Dermis blood vessel endothelial cell (primary cell): ENCODE measurements at regions not wholly inside any gene's neighbourhood (a gene's known extent, or its start where the extent isn't known, plus 50 kb on each side); places are given as distances from the start of the nearest gene placed in this dataset.

Experiments used
- DNase-seq: peaks from one replicate; pipeline ENCODE4 v3.0.0; 2010

DNA sequence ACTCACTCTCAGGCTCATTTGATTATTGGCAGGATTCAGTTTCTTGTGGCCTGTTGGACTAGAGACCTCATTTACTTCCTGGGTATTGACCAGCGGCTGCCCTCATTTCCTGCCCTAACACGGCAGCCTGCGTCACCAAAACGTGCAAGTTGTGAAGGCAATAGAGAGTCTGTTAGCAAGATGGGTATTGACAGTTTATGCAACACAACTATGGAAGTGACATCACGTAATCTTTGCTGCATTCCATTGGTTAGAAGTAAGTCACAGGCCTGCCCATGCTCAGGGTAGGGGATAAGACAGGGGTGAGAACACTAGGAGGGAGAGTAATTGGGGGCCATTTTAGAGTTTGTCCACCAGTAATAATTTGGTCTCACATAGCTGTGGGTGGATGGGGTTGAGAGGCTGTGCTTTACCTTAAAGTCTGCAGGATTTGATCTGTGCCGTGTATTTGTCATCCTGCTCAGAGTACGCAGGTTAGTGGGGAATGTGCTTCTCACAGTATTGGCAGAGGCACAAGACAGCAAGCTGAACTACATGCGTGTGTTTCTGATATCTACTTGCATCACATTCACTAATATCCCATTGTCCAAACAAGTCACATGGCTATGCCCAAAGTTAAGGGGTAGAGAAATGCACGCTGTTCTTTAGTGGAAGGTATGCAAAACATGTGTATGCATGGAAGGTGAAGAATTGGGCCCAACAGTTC is 83.3 kb downstream of the EDEM1 start:
- DNase-seq = no peak

DNA sequence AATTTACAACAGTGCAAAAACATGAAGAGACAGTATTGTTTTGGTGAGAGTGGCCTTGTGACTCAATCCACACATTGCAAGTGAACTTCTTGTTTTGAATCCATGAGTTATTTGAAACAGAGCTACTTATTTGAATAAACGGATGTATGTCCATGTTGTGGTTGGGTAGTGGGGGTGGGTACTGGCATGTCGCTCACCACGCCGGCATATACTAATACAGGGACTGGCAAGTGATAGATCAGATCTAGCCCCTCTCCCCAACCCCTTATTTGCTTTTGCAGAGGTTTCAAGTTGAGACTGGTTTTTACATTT is 83.8 kb downstream of the EDEM1 start:
- no peak for DNase-seq

DNA sequence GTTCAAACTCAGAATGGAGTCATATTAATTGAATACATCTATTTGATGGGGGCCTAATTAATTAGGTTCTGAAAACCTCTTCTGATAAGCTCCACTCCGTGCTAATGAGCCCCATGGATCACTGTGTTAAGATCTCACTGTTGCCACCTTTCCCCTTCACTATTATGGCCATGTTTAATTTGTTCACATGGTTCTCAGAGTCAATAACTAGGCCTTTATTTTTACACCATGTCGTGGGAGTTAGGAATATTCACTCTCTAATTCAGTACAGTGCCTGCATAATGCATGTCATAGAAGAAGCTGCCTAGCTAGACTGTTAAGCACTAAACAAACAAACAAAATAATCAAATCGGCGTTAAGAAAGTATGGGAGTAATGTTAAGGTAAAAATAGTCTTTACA is 84.9 kb downstream of the EDEM1 start:
- DNase-seq = no peak

DNA sequence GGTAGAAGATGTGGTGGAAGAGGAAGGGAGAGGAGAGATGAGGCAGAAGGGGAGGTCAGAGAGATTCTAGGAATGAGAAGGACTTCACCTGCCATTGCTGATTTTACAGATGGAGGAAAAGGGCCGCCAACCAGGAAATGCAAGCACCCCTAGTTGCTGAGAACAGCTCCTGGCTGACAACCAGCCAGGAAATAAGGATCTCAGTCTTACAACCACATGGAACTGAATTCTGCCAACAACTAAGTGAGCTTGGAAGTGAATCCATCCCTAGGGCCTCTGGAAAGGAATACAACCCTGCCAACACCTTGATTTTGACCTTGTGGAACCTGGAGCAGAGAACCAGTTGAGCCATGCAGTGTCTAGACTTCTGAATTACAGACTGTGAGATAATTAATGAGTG is 86.6 kb downstream of the EDEM1 start:
- no peak for DNase-seq

DNA sequence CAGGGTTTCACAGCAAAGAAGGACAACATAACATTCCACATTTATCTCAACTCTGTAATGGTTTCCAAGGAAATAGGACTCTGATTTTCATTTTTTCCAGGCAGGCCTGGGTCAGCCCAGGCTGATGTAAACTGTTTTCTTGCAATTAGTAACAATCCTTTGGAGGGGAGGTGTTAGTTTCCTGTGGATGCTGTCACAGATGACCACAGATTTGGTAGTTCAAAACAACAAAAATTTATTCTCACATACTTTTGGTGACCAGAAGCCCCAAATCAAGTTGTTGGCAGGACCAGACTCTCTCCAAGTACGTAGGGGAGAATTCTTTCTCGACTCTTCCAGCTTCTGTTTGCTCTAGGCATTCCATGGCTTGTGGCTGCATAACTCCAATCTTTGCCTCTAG is 88.0 kb downstream of the EDEM1 start:
- no peak for DNase-seq

DNA sequence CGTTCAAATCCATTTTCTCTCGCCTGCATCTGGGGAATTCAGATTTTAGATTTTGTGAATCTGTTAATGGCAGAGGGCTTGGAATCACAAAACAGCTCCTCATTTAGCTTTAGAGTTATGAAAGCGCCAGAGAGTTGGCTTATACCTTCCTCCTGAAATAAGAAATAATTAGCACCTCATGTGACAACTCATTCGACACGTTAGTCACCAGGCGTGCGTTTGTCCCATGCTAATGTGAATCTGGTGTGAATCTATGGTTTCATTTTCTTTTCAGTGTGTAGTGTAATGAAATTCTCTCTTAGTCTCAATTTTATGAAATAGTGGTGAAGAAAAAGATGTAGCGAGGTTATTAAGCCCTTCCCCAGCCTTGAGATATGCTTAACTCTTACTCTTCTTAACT is 89.4 kb downstream of the EDEM1 start:
- no peak for DNase-seq

DNA sequence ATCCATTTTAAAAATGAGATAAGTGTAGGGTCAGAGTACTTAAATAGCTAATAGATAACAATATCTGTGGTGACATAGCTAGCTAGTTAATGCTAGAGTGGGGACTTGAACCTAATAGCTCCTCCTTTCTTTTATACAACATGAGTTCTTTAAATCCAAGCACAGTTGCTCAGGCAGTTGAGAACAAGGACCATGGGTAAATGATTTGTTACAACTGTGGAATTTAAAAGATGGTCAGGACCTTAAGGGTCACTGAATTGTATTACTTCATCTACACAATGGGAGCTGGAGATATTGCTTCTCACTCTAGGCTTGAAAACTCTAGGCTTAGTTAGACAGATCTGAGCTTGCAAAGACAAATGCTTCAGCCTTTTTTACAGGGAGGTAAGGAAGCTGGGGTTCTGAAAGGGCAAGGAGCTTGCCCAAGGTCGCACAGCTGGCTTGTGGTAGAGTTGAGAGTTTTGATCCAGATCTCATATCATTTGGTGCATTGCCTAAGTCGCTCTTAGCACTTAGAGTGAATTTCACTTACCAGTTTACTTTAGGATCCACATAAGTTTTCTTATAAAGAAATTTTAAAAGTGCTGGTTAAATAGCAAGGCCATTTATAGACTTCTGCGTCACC is 90.2 kb downstream of the EDEM1 start:
- DNase-seq = no peak

DNA sequence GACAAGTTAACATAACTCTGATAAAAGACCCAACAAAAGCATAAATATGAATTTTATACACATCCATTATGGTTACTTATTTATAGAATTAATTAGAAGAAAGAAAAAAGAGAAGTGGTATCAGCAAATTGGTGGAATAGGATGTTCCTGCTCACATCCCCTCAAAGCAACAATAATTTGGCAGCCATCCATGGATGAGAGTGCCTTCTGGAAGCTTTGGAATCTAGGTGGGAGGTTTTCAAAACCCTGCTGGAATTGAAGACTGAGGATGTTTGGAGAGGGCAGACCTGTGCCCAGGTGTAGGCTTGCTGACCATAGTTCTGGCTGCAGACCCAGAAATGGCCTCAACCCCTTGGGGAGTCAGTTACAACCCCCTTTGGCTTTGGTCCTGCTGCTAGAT is 91.2 kb downstream of the EDEM1 start:
- no peak for DNase-seq

DNA sequence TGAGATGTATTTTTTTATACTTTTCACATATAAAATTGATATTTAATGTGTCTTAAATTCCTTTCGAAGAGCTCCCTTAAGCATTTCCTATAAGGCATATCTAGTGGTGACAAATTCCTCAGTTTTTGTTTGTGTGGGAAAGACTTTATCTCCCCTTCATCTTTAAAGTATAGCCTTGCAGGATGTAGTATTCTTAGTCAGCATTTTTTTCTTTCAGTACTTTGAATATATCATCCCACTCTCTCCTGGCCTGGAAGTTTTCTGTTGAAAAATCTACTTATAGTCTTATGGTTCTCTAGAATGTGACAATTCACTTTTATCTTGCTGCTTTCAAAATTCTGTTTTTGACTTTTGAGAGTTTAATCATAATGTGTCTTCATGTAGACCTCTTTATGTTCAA is 95.2 kb downstream of the EDEM1 start:
- no peak for DNase-seq

DNA sequence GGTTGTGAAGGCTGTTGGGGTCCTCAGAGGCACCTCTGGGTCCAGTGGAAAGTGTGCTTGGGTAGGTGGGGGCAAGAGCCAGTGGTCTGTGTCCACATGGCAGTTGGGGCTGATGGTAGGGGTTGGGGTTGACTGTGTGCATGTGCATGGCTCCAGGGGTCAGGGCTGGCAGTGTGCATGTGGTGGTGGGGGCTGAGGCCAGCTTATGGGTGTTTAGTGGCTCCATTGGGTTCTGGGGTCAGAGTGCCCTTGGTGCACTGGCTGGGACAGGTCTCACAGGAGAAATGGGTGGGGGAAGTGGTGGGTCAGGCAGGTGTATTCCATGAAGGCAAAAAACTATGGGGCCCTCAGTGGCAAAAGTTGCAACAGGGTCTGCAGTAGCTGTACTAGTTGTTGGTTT is 97.9 kb downstream of the EDEM1 start:
- DNase-seq = no peak

DNA sequence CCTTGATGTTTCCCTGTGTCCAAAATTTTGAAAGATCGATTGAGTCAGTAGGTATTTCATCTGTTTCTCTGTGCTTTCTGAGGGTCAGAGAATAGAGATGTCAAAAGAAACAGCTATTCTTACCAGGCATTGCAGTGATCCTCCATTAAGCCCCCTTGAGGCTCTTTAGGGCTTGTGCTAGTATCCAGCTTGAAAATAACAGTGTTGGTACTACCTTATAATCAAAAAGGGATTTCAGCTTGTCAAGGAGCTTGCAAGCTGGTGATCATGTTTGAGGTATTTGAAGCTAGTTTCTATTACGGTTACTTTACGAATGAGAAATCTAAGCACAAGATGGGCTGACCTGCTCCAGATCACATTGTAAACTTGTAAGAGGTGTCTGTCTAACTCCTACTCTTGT is 103.4 kb downstream of the EDEM1 start:
- no peak for DNase-seq

DNA sequence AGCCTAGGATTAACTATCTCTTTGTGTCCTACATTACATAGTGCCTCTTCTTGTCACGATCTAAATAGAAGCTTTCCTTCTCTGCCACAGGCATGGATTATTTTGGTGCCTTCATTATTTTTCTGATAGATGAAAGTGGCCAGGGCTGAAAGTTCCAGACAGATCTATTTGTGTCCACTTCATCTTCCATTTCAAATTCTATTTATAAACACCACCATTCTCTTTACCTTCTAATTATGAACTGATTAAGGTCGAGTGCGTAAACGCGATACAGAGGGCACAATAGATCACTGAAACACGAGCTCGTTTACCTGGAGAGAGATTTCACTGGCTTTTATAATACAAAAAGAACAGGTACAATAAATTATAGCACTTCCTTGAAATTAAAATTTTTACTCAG is 105.0 kb downstream of the EDEM1 start:
- no peak for DNase-seq

DNA sequence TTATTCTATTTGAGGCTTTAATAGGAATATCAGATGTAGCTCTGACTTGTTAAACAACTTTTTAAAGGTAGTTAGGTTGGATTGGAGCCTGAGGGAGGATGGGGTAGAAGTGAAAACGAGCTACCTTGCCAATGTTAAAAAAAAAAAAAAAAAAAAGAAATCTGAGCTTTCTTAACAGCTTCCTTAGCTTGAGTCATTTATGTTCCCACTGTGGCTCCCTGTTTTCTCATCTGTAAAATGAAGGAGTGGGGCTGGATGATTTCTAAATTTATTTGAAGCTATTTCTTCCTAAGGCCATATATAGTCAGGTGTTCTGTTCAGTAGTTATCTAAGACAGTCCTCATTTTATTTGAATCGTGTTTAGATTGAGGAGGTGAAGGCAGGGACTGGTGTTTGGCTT is 105.7 kb downstream of the EDEM1 start:
- no peak for DNase-seq

DNA sequence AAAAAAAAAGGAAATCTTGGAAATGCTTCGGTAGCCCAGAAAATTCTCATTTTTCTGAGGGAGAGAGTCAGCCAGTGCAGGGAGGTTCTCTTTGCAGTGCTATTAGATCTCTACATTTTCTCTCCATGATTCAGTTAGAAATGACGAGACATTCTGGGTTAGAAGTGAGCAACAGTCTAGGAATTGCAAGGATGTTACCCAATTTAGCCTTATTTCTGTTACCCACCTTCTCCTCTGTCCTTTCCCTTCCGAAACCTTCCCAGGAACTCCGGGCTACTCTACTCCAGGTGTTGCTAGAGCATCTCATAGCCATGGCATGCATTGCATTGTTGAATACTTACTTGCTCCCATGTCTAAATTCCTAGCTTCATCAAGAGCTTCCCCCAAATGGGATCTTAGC is 106.8 kb downstream of the EDEM1 start:
- no peak for DNase-seq

DNA sequence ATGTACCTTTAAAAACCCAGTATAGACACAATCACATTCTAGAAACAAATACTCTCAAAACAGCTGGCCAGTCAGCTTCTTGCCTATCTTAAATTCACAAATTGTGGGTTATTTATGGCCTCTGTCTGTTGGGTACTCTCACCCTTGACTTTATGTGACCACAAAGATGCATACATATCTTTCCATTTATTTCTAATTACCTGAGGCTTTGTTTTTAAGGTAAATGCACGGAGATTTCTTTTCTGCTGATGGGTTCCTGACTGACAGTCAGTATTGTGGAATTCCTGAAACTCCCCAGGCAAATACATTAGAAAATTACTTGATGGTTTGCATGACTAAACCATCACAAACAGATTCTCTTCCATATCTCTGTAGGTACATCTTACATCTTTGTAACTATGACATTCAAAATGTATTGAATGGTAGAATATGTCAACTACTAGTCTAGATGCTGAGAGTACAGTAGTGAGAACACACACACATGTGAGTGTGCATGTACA is 107.7 kb downstream of the EDEM1 start:
- DNase-seq = no peak

DNA sequence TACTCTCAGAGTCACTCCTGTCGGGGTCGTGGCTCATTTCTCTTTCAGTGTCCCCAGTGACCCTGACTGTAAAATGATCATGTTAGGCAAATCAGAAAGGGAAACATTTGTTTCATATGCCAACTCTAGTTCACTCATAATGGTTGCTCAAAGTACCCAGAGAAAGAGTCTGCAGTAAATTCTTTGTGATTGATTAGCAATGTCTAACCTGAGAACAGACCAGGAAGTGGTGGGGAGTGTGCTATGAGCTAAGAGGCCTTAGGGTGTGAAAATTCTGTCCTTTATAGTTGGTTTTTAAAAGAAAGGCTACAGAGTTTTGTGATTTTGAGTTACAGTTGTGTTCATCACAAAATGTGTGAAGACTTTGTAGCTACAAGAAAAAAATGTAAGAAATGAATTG is 108.9 kb downstream of the EDEM1 start:
- DNase-seq = no peak

DNA sequence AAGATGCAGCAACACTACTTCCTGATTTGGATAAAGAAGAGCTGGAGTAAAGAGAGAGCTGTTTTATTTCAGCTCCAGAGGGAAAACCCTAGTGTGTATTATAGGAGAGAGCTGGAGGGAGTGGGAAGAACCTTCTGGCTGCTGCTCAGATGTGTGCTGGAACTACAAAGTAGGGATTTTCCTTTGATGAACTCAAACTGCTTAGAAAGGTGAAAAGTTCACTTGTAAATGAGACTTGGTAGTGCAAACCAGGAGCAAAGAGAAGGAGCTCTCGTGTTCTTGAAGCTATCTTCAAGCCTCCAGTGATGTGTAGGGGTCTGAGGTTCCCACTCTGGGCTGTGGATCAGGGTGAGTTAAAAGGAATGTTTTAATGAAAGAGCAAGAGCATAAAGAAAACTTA is 110.4 kb downstream of the EDEM1 start:
- no peak for DNase-seq

DNA sequence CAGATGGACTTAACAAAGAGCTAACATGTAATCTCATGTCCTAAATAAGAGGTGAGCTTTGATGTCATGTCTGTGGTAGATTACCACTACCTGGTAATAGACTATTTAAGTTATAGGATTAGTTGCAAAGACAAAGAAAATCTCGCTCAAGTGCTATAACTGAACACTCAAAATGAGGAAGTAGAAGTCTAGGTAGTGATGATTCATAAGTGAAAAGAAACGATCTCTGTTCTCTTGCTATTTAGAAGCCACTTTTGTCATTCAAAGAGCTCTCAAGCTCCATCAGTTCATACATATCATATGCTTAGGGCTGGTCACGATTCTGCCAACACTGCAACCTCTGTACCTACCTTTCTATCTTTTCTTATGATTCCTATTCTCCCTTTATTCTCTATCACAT is 110.9 kb downstream of the EDEM1 start:
- no peak for DNase-seq

DNA sequence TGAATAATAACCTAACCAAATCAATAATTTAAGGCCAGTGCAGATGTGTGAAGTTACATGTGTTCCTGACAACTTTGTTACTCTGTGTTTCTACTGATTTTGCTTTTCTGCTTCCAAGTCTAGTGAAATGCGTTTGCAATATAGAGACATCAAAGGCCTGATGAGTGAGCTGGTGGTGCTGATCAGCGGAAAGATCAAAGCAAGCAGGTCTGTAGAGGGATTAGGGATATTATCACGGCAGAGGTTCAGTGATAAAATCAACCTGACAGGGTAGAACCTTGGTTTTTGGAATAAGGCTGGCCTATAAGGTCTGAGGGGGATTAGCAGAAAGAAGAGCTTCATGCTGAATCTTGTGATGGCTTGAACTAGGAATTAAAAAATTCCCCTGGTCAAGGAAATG is 111.7 kb downstream of the EDEM1 start:
- no peak for DNase-seq

DNA sequence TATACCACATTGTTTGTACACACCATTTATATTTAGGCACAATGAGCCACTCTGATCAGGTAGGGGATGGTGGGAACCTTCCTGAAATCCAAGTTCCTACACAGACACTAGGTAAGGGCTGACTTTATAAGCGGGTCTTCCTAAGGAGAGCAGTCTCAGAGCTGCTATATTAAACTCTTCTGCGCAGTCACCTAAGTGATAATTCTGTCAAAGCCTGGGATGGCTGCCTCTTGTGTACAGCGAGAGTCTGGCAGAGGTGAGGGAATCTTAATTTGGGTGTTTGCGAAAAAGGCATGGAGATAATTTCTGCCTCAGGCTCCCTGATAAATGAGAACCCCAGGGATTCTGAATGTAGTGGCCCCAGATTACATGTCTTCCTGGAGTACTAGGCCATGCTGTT is 113.1 kb downstream of the EDEM1 start:
- DNase-seq = no peak

DNA sequence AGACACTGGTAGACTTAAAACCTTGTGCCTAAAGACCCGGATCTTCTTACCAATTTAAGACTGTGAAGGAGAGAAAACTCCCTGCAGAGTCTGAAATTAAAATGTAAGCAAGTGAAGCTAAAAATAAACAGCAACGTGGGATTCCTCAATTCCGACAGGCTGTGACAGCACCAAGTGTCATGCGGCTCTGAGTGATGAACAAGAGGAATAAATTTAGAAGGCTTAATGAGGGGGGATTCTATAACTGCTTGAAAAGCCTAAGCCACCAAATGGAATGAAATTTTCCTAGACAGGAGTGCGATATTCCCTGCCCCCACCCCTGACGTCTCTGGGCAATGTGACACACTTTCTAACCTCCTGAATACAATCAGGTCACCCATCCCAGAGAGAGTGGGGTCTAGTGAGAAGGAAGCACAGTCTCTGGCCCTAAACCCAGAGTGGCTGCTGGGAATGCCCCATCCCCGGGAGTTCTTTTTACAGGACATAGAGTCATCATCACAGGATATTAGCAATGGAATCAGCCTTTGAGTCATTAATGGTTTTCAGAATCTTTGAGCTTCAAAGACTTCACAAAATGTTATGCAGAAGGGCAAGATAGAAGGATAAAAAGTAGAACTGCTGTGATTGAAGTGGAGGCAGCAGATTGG is 114.3 kb downstream of the EDEM1 start:
- DNase-seq = no peak

DNA sequence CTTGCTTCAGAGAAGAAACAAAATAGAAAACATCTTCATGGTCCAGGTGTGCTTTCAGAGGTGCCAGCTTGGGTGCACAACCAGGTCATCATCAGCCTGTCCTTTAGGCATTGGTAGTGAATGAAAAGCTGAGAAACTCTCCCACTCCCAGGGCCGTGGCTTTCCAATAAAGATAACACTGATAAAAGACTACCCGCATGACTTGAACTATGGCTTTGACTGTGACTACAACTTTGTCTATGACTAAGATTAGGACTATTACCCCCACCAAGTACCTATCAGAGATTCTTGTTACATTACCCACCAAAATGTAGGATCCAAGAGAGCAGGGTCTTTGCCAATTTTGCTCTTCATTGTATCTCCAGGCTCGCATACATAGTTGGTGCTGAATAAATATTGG is 115.2 kb downstream of the EDEM1 start:
- no peak for DNase-seq

DNA sequence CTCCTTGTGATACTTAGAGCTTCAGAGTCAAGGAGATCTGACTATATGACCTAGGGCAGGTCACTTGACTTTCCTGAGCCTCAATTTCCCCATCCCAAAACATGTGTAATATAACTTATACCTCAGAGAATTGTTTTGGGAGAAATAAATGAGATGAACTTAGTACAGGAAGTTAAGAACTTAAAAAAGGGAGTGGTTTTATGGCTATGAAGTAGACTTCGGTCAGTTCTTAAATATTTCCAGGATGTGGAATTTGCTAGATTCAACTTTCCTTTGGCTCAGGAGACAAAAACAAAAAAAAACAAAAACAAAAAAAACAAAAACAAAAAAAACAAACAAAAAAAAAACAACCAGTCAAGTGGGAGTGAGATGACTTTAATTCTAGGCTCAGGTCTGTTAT is 116.7 kb downstream of the EDEM1 start:
- DNase-seq = no peak
